ENCODE measurements at regions not wholly inside any gene's neighbourhood (a gene's known extent, or its start where the extent isn't known, plus 50 kb on each side); places are given as distances from the start of the nearest gene placed in this dataset.

DNA sequence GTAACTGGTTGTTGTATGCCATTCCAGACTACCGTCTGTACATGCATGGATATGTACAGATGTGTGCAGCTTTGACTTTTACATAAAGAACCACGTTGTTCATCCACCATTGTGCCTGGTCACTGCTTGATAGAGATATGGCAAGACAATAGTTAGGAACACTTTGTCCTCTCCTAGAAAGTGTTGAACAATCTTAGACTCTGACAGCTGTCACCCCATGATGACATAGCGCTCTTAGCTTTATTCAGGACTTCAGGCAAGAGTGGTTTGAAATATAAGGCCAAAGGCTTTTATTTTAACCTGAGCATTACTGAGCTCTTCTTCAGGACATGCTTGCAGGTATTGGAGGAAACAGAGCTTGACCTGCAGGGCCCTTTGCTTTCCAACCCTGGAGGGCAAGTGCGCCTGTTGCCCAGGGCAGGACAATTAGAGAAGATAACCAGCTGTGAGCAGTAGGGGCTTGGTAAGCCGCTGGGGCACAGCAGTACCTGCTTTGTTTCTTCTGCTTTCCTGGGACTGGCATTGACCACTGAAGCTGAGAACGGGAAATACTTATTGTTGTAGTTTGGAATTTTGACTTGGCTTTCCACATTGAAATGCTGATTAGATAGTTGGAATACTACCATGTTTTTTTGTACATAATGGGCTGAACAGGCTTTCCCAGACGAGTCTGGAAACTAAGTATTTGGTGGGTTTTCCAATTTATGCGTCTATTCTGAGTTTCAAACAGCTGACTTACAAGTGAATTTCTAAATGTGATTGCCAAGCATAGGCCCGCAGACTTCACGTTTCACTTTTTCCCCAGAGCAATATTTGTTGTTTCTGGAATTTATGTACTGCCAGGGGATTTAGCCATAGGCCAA is 51.1 kb downstream of the GARRE1 start:
- DNase-seq (ENCODE audit: low read depth, low spot score): peak; percentile 51

DNA sequence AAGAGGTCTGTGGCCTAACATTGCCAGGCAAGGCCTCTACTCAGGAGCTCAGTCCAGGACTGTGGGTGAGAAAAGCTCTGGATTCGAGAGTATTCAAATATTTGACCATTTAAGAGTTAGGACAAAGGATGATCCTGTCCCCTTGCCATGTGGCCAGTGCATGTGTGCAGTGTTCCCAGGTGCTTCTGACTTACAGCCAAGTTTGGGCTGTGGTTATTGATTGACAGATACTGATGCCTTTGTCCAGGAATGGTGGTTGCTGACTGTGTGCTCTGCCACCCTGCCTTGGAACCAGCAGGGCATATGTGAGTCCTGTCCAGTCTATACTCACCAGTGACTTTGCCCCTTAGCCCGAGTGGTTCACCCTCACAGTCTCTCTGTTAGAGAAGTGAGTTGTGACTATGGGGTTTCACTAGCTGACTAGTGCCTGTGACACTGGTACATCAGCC is 51.9 kb downstream of the GARRE1 start:
- DNase-seq (ENCODE audit: low read depth, low spot score): no peak

DNA sequence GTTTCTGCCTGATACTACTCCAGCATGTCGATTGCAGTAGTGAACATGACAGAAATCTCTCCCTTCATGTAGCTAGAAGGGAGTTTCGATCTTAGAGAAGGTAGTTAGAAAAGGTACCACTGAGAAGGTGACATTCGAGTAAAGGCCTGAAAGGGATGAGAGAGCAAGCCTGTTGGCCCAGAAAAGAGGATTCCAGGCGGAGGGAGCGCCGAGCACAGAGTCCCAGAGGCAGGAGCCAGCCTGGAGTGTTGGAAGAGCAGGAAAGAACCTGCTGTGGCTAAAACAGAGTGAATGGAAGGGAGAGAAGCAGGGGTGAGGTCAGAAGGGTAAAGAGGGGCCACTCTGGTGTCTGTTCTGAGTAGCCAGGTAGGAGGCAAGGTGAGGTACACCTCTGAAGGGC is 52.5 kb downstream of the GARRE1 start:
- no peak for DNase-seq (ENCODE audit: low read depth, low spot score)

DNA sequence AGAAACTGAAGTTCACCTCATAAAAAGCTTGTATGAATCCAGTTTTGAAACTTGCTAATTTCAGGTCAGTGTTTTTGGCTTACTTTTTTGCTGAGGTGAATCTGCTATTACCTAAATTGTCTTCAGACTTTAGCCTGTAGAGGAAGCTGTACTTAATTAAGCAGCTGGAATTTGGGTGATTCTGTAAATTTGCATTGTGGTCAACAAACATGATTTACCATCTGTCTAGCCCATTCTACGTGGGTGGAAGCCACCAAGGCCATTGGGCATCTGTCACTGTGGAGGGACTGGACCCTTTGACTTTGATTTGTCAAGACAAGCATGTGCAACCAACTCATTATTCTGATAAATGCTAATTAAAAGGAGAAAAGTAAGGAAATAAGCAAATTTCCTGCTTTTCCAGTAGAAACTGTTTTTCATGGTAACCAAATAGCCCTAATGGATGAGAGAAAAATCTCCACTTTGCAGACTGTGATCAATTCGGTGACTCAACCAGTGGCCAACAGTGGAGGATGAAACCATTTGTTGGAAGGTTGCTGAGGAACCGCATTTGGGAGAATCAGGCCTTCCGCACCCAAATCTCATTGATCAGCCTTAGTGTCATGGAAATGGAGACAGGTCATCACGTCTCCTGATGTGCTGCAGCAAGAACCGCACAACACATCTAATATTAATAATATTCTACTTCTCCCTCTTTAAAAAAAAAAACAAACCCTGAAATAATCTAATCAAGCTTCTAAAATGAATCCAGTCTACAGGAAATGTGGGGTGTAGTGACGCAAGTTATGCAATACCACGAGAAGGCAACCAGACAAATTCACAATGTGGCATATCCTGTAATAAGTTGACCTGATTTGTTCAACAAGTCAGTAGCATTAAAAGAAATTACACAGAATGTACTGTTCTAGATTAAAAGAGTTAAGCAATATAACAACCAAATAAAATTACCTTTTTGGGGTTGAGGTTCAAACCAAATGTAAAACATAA is 54.3 kb downstream of the GARRE1 start:
- DNase-seq (ENCODE audit: low read depth, low spot score): no peak

DNA sequence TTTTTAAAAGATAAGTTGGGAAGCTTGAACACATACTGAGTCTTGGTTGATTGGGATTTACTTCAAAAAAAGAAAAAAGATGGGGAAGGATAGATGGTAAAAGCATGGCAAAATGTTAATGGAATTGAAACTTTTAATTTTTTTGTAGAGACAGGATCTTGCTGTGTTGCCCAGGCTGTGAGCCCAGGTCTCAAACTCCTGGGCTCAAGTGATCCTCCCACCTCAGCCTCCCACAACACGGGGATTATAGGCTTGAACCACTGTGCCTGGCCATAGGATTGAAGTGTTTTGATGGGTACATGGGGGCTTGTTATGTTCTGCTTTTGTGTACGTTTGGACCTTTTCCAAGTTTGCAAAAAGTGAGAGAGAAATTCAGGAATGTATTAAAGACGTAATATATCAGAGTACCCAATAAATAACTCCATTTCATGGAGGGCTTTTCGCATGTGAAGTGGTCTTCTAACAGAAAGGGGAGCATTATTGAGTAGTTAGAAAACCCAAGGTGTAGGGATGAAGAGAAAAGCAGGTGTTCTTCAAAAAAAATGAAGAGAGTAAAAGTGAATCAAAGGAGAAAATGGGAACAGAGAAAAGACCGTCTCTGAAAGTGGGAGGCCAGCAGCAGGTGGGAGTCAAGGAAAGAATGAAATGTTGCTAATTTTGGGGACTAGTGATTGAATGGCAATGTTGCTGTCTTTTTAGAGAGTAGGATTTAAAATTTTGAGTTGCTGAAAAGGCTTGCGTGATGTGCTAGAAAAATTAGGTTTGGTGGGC is 55.2 kb downstream of the GARRE1 start:
- DNase-seq (ENCODE audit: low read depth, low spot score): no peak

DNA sequence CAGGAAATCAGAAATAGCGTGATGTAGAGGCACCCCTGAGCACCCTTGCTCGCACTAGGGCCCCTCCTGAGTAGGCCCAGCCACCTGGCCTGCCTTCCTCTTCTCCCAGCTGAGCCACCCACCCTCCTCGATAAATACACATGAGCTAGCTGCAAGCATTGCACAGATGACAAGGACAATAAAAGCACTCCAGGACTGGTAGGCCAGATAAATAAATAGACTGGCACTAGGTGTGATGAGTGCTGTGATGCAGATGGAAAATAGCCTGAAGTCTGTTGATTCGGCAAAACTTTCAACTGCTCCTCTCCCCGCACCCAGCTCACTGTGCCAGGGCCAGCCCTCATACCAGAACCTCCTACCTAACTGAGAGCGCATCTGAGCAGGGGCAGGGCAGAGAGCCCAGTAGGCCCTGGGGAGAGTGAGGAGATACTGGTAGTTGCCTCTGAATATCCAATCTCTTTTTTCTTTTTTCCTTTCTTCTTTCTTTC is 54.5 kb upstream of the GPI start:
- no peak for DNase-seq (ENCODE audit: low read depth, low spot score)

DNA sequence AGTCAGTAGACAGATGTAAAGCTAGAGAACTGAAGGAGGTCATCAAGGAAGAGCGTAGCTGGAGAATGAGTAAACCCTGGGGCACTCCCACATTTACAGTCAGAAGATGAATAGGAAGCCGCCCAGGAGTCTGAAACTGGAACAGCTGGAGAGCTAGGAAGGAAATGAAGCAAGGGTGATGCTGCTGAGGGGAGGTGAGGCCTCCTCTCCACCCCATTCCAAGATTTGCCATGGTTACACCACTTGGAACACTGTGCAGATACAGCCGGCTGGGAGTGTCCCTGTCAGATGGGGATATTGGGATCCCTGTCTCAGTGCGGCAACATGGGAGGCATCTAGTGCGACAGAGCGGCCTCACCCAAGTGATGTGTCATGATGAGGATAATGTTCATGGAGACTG is 51.8 kb upstream of the GPI start:
- DNase-seq (ENCODE audit: low read depth, low spot score): no peak

DNA sequence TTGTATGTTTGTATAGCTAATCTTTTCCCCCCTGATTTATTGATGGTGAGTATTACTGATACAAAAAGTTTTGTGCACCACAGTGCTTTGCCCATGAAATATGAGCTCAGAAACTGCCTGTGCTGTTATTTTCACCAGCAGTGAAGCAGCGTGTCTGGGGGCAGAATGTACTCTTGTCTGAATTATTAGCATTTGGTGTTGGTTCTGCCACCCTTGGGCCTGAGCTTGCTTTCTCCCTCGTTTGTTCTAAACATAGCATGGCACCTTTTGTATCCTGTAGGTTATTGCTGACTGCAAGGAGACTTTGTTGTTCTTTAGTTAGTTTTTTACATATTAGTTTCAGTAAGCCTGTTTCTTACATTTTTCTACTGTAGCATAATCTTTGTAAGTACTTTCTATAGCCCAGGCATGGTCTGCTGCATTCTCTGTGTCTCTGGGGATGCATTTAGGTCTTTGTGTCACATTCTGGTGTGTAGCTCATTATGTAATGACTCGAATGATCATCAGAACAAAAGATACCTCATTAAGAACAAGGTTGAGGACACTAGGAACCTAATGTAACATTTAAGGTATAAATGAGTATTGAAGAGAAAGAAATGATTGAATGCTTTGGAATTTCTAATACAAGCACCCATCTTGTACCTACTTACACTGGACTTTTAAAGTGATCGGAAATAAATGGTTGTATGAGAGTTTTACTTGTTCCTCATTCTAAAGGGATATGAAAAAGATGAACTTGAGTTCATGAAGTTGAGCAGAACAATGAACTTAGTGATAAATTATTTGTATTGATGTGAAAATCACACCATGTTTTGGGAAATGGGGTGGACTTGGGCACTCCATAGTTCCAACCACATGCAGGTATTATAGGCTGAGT is 50.3 kb upstream of the GPI start:
- no peak for DNase-seq (ENCODE audit: low read depth, low spot score)
